ENCODE measurements at regions not wholly inside any gene's neighbourhood (a gene's known extent, or its start where the extent isn't known, plus 50 kb on each side); places are given as distances from the start of the nearest gene placed in this dataset.

GRCh38 chrX:114332766-114333165, 251.1 kb upstream of the HTR2C start:
- no peaks in the 10 kb centered on the region for H3K9me3 ChIP-seq (ENCODE audit: insufficient read depth, low read depth, low read length)
- no peaks in the 10 kb centered on the region for H3K27me3 ChIP-seq (ENCODE audit: insufficient read depth, low read length)
- Mint-ChIP-seq H3K9me3 (ENCODE audit: unreplicated experiment) (no peaks in the 10 kb centered on the region), H3K27me3 (ENCODE audit: low read depth, unreplicated experiment) (no peaks in the 10 kb centered on the region), H3K4me1 (ENCODE audit: low read depth, unreplicated experiment) (no peaks in the 10 kb centered on the region), H3K36me3 (ENCODE audit: low read depth, unreplicated experiment) (no peaks in the 10 kb centered on the region), H3K27ac (ENCODE audit: unreplicated experiment) (no peak overlapping the region), H3K4me3 (ENCODE audit: unreplicated experiment) (no peak overlapping the region)
- H3K27ac ChIP-seq (ENCODE audit: low read depth, low read length), result no peak overlapping the region
- H3K9ac ChIP-seq (ENCODE audit: low read length), result no peak overlapping the region
- no peak overlapping the region for H3K4me3 ChIP-seq (ENCODE audit: insufficient read depth, low read depth, low read length)
- TF ChIP-seq CTCF (IDR thresholded peaks at IDR 0.05; ENCODE audit: insufficient read depth, low read depth, low read length), result no peak
- TF ChIP-seq EZH2 (IDR thresholded peaks at IDR 0.05; ENCODE audit: insufficient read depth, low read length), result no peak
- no peaks in the 10 kb centered on the region for H3K36me3 ChIP-seq (ENCODE audit: insufficient read depth, low read length)
- H3K79me2 ChIP-seq (ENCODE audit: insufficient read depth, low read length), result no peaks in the 10 kb centered on the region
- H2AFZ ChIP-seq (ENCODE audit: low read depth, low read length), result no peak overlapping the region
- no peak overlapping the region for H3K4me2 ChIP-seq (ENCODE audit: low read length)
- H4K20me1 ChIP-seq (ENCODE audit: insufficient read depth, low read length), result no peaks in the 10 kb centered on the region
- no peaks in the 10 kb centered on the region for H3K4me1 ChIP-seq (ENCODE audit: insufficient read depth, low read length)
- no peak for FAIRE-seq
- DNase-seq (ENCODE audit: low read depth), result no peak

GRCh38 chrX:114334473-114334982, 249.4 kb upstream of the HTR2C start:
- FAIRE-seq (no peak), DNase-seq (ENCODE audit: low read depth) (no peak)
- Mint-ChIP-seq H3K4me1 (ENCODE audit: low read depth, unreplicated experiment) (no peaks in the 10 kb centered on the region), H3K27me3 (ENCODE audit: low read depth, unreplicated experiment) (no peaks in the 10 kb centered on the region), H3K27ac (ENCODE audit: unreplicated experiment) (no peak overlapping the region), H3K36me3 (ENCODE audit: low read depth, unreplicated experiment) (no peaks in the 10 kb centered on the region), H3K4me3 (ENCODE audit: unreplicated experiment) (no peak overlapping the region), H3K9me3 (ENCODE audit: unreplicated experiment) (no peaks in the 10 kb centered on the region)
- H3K4me1 ChIP-seq (ENCODE audit: insufficient read depth, low read length), result no peaks in the 10 kb centered on the region
- no peaks in the 10 kb centered on the region for H3K9me3 ChIP-seq (ENCODE audit: insufficient read depth, low read depth, low read length)
- no peaks in the 10 kb centered on the region for H4K20me1 ChIP-seq (ENCODE audit: insufficient read depth, low read length)
- no peak overlapping the region for H3K4me2 ChIP-seq (ENCODE audit: low read length)
- no peak overlapping the region for H3K9ac ChIP-seq (ENCODE audit: low read length)
- H3K79me2 ChIP-seq (ENCODE audit: insufficient read depth, low read length), result no peaks in the 10 kb centered on the region
- H3K27ac ChIP-seq (ENCODE audit: low read depth, low read length), result no peak overlapping the region
- no peaks in the 10 kb centered on the region for H3K36me3 ChIP-seq (ENCODE audit: insufficient read depth, low read length)
- H3K4me3 ChIP-seq (ENCODE audit: insufficient read depth, low read depth, low read length), result no peak overlapping the region
- no peaks in the 10 kb centered on the region for H3K27me3 ChIP-seq (ENCODE audit: insufficient read depth, low read length)
- TF ChIP-seq EZH2 (IDR thresholded peaks at IDR 0.05; ENCODE audit: insufficient read depth, low read length) (no peak), CTCF (IDR thresholded peaks at IDR 0.05; ENCODE audit: insufficient read depth, low read depth, low read length) (no peak)
- no peak overlapping the region for H2AFZ ChIP-seq (ENCODE audit: low read depth, low read length)

DNA sequence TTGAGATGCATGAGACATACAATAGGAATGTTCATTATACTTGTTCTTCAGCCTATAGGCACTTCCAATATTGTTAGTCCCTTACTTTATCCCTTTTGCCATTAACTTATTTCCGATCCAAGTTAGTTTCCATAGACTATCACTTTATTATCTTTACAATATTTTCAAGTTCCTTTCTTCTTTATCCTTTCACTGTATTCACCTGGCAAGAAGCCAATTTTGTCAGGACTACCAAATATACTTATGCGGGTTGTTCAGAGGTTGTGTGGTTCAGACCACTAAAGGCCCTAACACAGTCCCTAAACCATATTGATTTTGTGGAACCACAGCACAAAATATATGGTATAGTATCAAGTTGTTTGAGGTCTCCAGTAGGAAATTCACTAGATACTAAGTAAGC, 245.0 kb upstream of the HTR2C start:
- no peak overlapping the region for H3K4me3 ChIP-seq (ENCODE audit: insufficient read depth, low read depth, low read length)
- H4K20me1 ChIP-seq (ENCODE audit: insufficient read depth, low read length), result no peaks in the 10 kb centered on the region
- H3K27me3 ChIP-seq (ENCODE audit: insufficient read depth, low read length), result no peaks in the 10 kb centered on the region
- Mint-ChIP-seq H3K36me3 (ENCODE audit: low read depth, unreplicated experiment) (no peaks in the 10 kb centered on the region), H3K4me3 (ENCODE audit: unreplicated experiment) (no peak overlapping the region), H3K9me3 (ENCODE audit: unreplicated experiment) (no peaks in the 10 kb centered on the region), H3K27me3 (ENCODE audit: low read depth, unreplicated experiment) (no peaks in the 10 kb centered on the region), H3K4me1 (ENCODE audit: low read depth, unreplicated experiment) (no peaks in the 10 kb centered on the region), H3K27ac (ENCODE audit: unreplicated experiment) (no peak overlapping the region)
- no peak overlapping the region for H3K4me2 ChIP-seq (ENCODE audit: low read length)
- no peak overlapping the region for H3K27ac ChIP-seq (ENCODE audit: low read depth, low read length)
- no peak for DNase-seq (ENCODE audit: low read depth)
- H3K9me3 ChIP-seq (ENCODE audit: insufficient read depth, low read depth, low read length), result no peaks in the 10 kb centered on the region
- H3K4me1 ChIP-seq (ENCODE audit: insufficient read depth, low read length), result no peaks in the 10 kb centered on the region
- H3K36me3 ChIP-seq (ENCODE audit: insufficient read depth, low read length), result no peaks in the 10 kb centered on the region
- H3K9ac ChIP-seq (ENCODE audit: low read length), result no peak overlapping the region
- TF ChIP-seq EZH2 (IDR thresholded peaks at IDR 0.05; ENCODE audit: insufficient read depth, low read length) (no peak), CTCF (IDR thresholded peaks at IDR 0.05; ENCODE audit: insufficient read depth, low read depth, low read length) (no peak)
- H3K79me2 ChIP-seq (ENCODE audit: insufficient read depth, low read length), result no peaks in the 10 kb centered on the region
- FAIRE-seq, result no peak
- H2AFZ ChIP-seq (ENCODE audit: low read depth, low read length), result no peak overlapping the region

All from astrocyte (in vitro differentiated cells and primary cell).